ENCODE measurements at regions not wholly inside any gene's neighbourhood (a gene's known extent, or its start where the extent isn't known, plus 50 kb on each side); places are given as distances from the start of the nearest gene placed in this dataset.
A peak's percentile ranks its signal among the peaks of the same experiment; 100 is the strongest.

- FAIRE-seq (no peak), DNase-seq (ENCODE audit: insufficient read length, low spot score) (no peak)
Observed at GRCh38 chr7:12066521-12066920, 144.6 kb upstream of the TMEM106B start.

GRCh38 chr7:12067156-12067831 lies 143.8 kb upstream of the TMEM106B start:
- FAIRE-seq: peak; percentile 72

GRCh38 chr7:12069757-12070156 lies 141.3 kb upstream of the TMEM106B start:
- FAIRE-seq: no peak
- DNase-seq (ENCODE audit: insufficient read length, low spot score): no peak

More at GRCh38 chr7:12067156-12067831, 143.8 kb upstream of the TMEM106B start:
- peak; percentile 48 for DNase-seq (ENCODE audit: insufficient read length, low spot score)

- FAIRE-seq (no peak), DNase-seq (ENCODE audit: insufficient read length, low spot score) (no peak)
Observed at GRCh38 chr7:12074889-12075288, 136.2 kb upstream of the TMEM106B start.

GRCh38 chr7:12080006-12080405 lies 131.1 kb upstream of the TMEM106B start:
- FAIRE-seq (no peak), DNase-seq (ENCODE audit: insufficient read length, low spot score) (no peak)

- FAIRE-seq: no peak
- no peak for DNase-seq (ENCODE audit: insufficient read length, low spot score)
Observed at GRCh38 chr7:12085516-12085915, 125.6 kb upstream of the TMEM106B start.

GRCh38 chr7:12089951-12090756 lies 120.9 kb upstream of the TMEM106B start:
- FAIRE-seq (no peak), DNase-seq (ENCODE audit: insufficient read length, low spot score) (no peak)

GRCh38 chr7:12090757-12091221 lies 120.3 kb upstream of the TMEM106B start:
- FAIRE-seq (no peak), DNase-seq (ENCODE audit: insufficient read length, low spot score) (no peak)

GRCh38 chr7:12091231-12091630 lies 119.9 kb upstream of the TMEM106B start:
- DNase-seq (ENCODE audit: insufficient read length, low spot score) (no peak), FAIRE-seq (no peak)

- DNase-seq (ENCODE audit: insufficient read length, low spot score) (no peak), FAIRE-seq (no peak)
Observed at GRCh38 chr7:12092499-12093130, 118.5 kb upstream of the TMEM106B start.

GRCh38 chr7:12093365-12093764 lies 117.7 kb upstream of the TMEM106B start:
- FAIRE-seq: no peak
- no peak for DNase-seq (ENCODE audit: insufficient read length, low spot score)

GRCh38 chr7:12094365-12094921 lies 116.7 kb upstream of the TMEM106B start:
- FAIRE-seq: no peak
- no peak for DNase-seq (ENCODE audit: insufficient read length, low spot score)

GRCh38 chr7:12102126-12102525 lies 109.0 kb upstream of the TMEM106B start:
- FAIRE-seq (no peak), DNase-seq (ENCODE audit: insufficient read length, low spot score) (no peak)

- no peak for DNase-seq (ENCODE audit: insufficient read length, low spot score)
- no peak for FAIRE-seq
Observed at GRCh38 chr7:12102527-12102926, 108.6 kb upstream of the TMEM106B start.

GRCh38 chr7:12103948-12104347 lies 107.1 kb upstream of the TMEM106B start:
- no peak for FAIRE-seq
- DNase-seq (ENCODE audit: insufficient read length, low spot score): no peak

- no peak for DNase-seq (ENCODE audit: insufficient read length, low spot score)
- FAIRE-seq: no peak
Observed at GRCh38 chr7:12107381-12107780, 103.7 kb upstream of the TMEM106B start.

- DNase-seq (ENCODE audit: insufficient read length, low spot score): no peak
- FAIRE-seq: no peak
Observed at GRCh38 chr7:12107841-12108254, 103.2 kb upstream of the TMEM106B start.

GRCh38 chr7:12110425-12110824 lies 100.7 kb upstream of the TMEM106B start:
- no peak for FAIRE-seq
- no peak for DNase-seq (ENCODE audit: insufficient read length, low spot score)

- DNase-seq (ENCODE audit: insufficient read length, low spot score) (no peak), FAIRE-seq (no peak)
Observed at GRCh38 chr7:12111422-12112405, 99.4 kb upstream of the TMEM106B start.

- FAIRE-seq: no peak
Observed at GRCh38 chr7:12117170-12117569, 93.9 kb upstream of the TMEM106B start.

More at GRCh38 chr7:12117170-12117569, 93.9 kb upstream of the TMEM106B start:
- no peak for DNase-seq (ENCODE audit: insufficient read length, low spot score)

Measured in HTR-8/SVneo (cell line).